ENCODE measurements at regions not wholly inside any gene's neighbourhood (a gene's known extent, or its start where the extent isn't known, plus 50 kb on each side); places are given as distances from the start of the nearest gene placed in this dataset.
"Not testable (repeated sequence)": the region's sequence is repeated elsewhere in the genome, so short reads cannot be mapped to it uniquely, and the experiment has no call there.

DNA sequence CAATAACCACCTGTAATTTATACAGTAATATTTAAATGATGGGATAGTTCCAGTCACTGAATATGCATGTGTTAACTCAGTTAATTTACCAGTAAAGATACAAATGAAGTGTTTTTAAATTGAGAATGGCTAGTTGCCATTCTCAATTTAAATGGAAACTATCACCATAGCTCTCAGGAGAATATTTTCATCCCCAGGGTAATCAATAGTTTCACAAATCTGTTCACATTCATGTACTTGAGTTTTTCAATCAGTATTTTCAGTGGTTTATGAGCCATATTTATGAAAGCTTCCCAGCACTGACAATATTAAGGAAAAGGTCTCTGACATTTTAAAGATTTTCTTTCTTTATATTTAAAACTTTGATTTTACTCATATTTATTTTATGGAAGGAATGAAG, 439.3 kb downstream of the MAT2B start:
- DNase-seq (ENCODE audit: low read depth, low spot score): no peak

DNA sequence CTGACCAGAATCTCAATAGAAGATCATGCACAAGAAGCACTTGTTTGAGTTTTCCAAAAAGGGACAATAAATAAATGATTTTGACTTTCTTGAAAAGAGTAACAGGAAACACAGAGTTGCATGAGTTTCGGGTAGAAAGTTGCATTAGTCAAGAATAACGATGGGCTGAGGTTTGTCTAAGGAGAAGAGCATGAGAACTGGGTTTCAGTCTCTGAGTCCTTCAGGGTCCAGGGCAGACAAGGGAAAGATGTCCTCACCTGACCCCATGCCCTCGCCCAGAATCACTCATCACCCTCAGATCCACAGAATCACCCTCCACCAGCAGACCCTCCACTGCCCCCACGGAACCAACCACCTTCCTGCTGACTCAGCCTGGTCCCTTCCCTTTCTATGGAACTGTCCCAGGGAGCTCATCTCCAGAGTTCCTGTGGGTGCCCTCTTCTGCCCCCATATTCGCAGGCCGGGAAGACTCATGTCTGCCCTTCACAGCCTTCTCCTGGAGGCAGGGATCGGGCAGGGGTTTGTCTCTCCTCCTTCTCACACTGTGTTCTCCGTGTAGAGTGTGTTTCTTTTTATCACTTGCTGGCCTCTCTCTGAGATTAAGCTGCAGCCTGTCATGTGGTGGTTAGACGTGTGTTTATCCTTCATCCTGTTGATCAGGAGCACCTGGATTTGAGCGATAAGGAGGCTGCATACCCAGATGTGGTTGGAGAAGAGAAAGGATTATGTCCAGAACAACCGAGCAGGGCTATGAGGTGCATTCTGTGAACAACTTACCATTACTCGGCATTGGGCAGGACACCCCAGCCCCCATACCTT, 442.6 kb downstream of the MAT2B start:
- DNase-seq (ENCODE audit: low read depth, low spot score): no peak

DNA sequence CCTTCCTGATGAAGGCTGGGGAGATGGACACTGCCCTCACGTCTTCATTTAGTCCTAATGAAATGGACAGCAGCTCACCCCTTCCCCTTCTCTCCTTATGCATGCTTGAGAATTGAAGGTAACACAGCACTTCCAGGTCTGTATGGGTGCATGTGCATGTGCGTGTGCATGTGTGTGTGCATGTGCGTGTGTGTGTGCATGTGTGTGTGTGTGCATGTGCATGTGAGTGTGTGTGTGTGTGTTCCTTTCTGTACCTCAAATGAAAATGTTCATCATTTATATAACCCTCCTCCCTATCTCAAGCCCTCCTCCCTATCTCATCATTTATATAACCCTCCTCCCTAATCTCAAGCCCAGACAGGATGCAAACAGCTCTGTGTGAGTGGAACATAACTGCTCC, 444.8 kb downstream of the MAT2B start:
- no peak for DNase-seq (ENCODE audit: low read depth, low spot score)

DNA sequence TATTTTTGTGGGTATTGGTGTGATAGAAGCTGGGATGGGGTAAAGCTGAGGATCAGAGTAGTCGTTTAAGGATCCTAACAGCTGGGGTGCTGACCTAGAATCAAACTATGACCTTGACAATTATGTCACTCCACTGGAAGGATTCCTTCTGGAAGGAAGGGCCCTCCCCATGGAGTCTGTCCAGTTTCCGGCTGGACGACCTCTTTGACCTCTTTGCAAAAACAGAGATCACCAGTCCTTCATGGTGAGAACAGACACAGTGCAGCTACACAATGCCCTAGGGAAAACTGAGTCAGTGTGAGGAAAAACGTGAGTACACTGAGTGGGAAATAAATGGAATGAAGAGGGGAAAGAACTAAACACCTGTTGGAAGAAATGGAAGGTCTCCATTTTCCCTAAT, 445.6 kb downstream of the MAT2B start:
- no peak for DNase-seq (ENCODE audit: low read depth, low spot score)

DNA sequence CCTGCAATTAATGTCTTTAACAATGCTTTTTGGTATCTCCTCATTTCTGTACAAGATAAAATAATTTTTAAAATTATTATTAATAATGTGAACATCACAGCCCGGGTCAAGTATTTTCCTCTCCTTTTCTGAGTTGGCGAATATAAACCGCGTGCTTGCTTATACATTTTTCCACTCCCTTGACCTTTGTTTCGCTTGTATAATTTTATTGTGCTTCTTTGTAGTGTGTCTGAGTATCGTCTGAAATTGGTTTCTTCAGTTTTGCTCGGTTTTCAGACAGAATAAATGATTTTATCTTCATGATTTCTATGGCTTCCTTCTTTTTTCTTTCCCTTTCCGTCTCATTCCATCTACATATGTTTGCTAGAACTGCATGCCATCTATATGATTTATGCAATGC, 448.5 kb downstream of the MAT2B start:
- no peak for DNase-seq (ENCODE audit: low read depth, low spot score)

DNA sequence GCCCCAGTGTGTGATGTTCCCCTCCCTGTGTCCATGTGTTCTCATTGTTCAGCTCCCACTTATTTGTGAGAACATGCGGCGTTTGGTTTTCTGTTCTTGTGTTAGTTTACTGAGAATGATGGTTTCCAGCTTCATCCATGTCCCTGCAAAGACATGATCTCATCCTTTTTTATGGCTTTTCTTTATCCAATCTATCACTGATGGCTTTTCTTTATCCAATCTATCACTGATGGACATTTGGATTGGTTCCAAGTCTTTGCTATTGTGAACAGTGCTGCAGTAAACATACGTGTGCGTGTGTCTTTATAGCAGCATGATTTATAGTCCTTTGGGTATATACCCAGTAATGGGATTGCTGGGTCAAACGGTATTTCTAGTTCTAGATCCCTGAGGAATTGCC, 455.8 kb downstream of the MAT2B start:
- DNase-seq (ENCODE audit: low read depth, low spot score): not testable (repeated sequence)

DNA sequence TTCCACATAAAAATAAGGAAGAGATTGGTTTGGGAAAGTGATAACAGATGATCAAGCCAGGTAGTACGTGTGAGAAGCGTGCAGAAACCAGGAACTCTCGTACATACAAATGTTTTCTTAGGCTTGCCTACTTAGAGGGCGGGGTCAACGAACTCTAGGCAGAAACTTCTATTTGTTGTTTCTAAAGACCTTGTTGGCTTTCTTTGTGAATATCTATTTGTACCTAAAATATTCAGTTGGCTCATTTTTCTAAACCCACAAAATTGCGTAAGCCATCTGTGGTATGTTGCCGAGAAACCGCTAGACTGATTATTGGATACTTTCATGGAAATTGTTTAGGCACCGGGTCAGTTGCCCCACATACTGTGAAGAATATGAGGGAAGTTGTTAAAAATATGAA, 458.5 kb downstream of the MAT2B start:
- peak; percentile 54 for DNase-seq (ENCODE audit: low read depth, low spot score)

DNA sequence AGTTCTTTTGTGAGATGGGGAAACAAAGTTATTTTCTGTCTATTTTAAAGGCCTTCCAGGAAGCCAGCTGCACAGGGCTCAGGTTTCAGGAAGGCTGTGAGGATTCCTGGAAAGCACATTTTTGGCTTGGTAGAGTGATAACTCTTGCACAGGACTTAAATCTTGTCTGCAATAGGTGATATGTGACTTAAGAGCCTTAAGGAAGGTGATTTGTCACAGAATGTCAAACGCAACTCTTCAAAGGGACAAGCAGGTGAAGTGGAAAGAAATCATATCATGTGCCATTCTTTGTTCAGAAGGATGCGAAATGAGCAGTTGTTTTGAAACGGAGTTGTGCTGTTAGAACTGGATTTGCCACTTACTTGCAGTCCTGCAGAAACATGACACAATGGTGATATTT, 459.3 kb downstream of the MAT2B start:
- no peak for DNase-seq (ENCODE audit: low read depth, low spot score)

DNA sequence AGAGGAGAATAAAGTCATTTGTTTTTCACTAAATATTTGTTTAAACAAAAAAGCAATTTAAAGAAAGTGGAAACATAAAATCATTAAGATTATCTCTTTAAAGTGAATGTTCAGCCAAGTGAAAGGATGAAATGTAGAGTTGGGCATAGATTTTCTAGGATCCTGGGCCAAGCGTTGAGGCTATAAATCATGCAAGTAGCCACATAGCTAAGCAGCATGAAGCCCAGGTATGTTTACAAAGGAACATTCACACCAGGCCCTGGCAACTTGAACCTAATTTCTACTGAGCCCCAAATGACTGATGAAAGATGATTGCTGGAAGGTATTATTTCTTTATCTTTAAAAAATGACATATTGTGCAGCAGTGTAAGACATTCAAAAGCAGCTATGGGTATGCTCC, 461.8 kb downstream of the MAT2B start:
- DNase-seq (ENCODE audit: low read depth, low spot score): no peak

DNA sequence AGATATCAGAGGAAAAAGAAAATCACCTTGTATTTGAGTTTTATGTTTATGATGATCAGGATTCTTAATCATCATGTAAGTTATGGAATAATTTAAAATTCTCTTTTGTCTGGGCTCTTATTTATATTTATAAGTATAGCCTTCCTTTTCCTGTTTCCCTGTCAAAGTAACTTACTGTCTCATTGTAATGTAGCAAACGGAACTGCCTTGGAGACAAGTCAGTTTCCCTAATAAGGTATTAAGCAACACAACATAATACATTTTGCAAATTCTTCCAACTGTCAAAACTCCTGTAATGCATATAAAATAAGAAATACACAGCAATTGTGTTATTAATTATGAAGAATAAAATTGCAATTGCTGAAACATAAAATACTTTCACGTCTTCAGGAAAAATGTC, 463.2 kb downstream of the MAT2B start:
- DNase-seq (ENCODE audit: low read depth, low spot score): no peak

DNA sequence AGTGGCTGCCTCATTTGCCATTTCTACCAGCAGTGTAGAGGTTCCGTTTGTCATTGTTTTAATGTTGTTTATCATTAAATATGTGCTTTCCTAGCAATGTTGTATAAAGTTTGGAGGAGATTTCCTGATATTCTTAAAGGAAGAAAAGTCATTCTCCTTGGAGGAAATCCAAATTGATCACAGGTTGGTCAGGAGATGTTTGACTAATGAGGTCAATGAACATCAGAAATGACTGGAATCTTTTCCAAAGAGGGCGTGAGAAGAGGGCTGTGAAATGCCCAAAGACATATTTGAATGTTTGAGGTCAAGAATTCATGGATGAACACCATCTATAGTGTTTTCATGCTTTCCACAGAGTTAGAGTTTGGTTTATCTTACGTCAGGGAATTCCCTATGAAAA, 471.3 kb downstream of the MAT2B start:
- DNase-seq (ENCODE audit: low read depth, low spot score): no peak

DNA sequence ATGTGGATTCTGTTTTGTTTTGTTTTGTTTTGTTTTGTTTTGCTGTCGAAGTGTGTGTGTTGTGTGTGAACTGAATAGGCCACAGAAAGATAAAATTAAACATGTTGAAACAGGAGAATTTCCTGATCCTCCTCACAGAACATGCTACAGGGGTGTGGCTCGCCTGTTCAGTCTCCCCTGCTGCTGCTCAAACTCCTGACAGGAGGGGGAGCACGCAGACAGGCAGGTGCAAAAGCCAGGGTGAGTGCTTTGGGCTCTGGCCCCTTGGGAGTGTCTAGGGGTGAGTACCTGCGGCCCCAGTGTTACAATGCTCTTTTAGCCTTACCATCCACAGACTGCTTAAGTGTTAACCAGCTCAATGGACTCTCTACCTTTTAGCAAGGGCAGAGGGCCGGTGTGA, 473.5 kb downstream of the MAT2B start:
- DNase-seq (ENCODE audit: low read depth, low spot score): no peak

DNA sequence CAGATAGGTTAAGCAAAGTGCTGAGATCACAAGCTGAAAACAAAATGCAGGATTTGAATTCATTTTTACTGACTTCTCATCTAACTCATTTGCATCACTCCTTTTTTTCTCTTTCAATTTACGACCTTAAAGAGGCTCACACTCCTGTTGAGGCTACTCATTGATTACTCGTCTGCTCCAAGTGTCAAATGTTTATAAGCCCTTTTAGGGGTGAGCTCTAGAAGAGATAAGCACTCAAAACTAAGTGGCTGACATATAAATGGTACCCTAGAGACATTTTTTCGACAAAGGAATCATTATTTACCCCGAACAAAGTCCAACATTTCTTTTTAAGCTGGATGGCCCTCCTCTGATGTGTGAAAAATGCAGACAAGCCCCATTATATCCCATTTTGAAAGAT, 483.1 kb downstream of the MAT2B start:
- DNase-seq (ENCODE audit: low read depth, low spot score): no peak

DNA sequence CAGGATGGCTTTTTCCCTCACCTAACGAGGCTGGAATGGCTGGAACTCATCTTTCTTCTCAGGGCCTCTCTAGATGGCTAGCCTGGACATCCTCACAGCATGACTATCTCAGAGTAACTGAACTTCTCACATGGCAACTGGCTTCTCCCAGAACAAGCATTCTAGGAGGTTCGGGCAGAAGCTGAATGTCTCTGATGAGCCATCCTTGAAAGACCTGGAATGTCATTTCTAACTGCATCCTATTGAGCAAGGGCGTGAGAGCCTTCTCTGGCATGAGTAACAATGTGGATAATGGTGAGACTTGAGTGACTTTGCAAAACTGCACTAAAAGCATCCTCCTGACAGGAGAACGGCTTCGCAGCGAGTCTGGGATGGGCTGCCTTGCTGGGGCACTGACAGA, 487.7 kb downstream of the MAT2B start:
- no peak for DNase-seq (ENCODE audit: low read depth, low spot score)

DNA sequence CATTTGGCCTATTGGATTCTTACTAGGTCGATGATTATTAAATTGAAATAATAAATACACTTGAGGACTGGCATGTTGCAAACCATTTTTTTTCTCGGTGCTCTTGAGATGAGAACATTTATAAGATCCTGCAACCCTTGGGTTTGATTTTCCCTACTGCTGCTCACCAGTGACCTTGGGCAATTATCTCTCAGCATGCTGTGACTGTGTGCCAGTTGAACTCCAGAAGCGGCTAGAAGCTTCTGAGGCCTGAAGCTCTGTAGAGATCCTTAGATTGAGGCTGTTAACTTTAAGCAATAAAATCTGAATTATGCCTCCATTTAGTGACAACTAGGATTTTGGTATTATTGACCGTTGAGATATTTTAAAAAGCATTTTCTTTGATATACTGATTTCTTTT, 489.8 kb downstream of the MAT2B start:
- DNase-seq (ENCODE audit: low read depth, low spot score): no peak

DNA sequence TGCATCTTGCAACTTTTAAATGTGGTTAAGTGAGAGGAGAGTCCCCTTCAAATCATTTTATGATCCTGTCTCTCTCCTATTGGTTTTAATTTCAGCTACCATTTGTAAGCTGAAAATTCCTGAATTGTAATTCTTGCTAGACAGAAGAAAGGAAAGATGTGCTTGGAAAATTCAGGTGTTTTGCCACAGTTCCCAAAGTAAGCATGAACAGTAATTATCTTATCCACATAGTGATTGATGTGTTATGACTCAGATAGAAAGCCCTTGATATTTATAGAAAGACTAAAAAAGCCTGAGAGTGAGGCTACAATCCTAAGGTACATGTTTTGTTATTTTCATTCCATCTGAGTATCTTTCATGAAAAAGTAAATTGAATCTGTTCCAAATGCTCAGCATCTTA, 492.5 kb downstream of the MAT2B start:
- no peak for DNase-seq (ENCODE audit: low read depth, low spot score)

DNA sequence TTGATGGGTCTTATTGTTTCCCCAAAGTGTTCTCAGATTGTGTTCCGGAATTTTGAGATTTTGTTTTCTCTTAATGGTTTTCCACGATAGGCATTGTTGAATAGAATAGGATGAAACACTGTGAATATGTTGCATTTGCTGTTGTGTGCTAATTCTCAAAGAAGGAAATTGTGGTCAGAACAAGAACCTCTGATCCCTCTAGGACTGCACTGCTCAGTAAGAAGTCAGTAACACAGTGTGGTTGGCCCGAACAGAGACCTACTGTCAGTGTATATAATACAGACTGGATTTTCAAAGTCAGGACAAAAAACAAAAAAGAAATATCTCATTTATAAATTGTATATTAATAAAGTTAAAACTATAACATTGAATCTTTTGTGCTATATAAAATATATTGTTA, 494.8 kb downstream of the MAT2B start:
- DNase-seq (ENCODE audit: low read depth, low spot score): no peak

DNA sequence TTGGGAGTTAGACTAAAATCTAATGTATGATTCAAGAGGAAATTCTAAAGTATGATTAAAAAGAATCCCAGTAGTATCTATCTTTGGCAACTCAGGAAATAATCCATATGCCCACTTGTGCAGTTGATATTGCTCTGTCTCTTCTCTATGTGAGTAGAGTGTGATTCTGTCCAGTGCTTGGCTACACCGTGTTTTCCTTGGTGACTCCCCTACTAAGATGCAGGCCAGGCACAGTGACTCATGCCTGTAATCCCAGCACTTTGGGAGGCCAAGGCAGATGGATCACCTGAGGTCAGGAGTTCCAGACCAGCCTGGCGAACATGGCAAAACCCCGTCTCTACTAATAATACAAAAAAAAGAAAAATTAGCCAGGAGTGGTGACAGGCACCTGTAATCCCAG, 495.4 kb downstream of the MAT2B start:
- no peak for DNase-seq (ENCODE audit: low read depth, low spot score)

DNA sequence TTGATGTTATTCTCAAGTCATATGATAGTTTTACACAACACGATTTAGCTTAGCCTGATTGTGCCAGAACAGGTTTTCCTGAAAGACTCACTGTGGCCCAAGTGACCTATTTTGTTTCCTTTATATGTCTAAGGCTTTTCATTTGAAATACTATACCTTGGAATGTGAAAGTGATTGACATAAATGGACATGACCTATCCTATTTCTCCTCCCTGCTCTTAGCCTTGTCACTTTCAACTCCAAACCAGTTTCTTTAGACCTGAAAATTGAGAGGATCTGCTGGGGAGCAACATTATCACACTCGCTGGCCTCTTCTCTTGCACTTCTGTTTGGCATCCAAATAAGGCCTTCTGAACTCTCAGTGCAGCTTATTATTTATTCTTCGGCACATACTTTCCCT, 496.8 kb downstream of the MAT2B start:
- DNase-seq (ENCODE audit: low read depth, low spot score): no peak

DNA sequence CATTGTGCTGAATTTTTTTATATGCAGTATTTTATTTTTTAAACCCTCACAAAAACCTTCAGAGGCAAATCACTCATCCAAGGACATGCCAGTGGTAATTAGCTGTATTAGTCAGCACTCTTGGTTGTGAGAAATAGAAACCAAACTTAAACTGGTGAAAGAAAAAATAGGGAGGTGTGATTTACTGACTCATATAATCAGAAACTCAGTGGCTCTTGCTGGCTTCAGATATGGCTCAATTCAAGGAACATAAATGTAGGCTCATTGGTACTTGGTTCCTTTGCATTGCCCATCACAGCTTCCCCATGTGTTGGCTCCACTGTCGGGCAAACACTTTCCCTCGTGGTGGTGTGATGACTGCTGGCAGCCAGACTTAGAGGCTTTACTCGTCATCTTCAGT, 497.2 kb downstream of the MAT2B start:
- peak; percentile 56 for DNase-seq (ENCODE audit: low read depth, low spot score)

DNA sequence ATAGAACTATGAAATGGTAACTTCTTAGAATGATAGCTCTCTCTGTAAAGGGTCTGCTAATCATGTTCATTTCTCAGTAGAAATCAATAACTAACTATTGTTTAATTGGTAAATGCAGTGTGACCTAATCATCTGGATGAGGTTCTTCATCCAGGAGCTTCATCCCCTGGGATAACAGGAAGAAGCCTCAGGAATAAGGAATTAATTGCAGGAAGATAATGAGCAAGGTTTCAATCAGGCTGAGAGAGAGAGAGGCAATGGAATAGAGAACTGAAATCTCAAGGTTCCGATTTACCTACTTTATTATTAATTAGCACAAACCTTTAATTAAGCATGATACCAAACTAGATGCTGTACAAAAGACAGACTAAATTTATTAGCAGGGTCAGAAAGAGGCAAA, 499.7 kb downstream of the MAT2B start:
- no peak for DNase-seq (ENCODE audit: low read depth, low spot score)

DNA sequence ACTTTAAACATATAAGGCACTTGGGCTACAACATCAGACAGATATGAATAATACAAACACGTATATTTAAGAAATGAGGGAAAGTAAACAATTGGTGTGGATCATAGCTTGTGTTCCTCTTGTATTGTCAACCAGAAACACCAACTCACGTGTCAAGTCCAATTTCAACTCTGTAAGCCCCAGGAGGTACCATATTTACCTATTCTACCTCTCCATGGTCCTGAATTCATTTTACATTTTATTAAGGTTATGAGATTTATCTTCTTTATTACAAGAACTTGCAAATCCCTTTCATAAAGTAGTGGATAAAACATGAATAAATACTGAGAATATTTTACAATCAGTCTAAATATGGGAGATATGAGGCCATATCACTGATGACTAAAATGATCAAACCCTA, 501.6 kb downstream of the MAT2B start:
- DNase-seq (ENCODE audit: low read depth, low spot score): no peak

DNA sequence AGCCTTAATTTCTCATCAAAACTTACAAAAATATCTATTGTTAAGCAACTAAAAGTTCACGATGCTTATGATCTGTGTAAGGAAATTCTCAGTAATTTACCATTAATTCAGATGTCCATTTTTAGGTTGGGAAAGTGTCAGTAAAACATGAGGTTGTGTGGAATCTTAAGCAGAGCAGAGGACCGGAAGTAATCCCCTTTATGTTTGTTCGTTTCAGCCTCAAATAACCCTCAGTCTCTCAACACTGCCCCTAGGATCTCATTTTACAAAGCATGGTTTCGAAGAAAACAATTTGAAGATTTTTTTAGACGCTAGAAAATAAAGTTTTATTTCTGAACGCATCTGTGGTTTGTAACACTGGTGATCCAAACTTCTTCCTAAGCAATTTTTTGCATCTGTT, 504.2 kb downstream of the MAT2B start:
- DNase-seq (ENCODE audit: low read depth, low spot score): peak; percentile 16

DNA sequence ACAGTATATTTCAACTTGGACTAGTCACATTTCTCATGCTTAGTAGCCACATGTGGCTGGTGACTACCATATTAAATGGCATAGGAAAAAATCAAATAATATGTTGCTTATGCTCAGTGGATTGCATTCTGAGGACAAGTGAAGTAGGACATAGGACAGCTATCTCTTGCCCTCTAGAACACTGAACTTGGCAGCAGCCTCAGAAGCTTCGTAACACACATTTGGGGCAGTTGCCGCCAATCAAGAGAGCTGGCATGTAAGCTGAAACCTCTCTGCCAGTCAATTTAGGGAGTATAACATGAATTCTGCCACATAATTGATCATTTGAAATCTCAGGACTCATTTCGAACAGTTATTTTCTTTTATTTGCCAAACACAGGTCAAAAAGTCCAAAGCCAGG, 505.5 kb downstream of the MAT2B start:
- no peak for DNase-seq (ENCODE audit: low read depth, low spot score)
